ENCODE measurements at regions not wholly inside any gene's neighbourhood (a gene's known extent, or its start where the extent isn't known, plus 50 kb on each side); places are given as distances from the start of the nearest gene placed in this dataset.

- H3K9ac ChIP-seq (ENCODE audit: insufficient read depth, low read depth, low read length), result no peak overlapping the region
- ChIA-PET CTCF (ENCODE audit: low intra/inter-chr PET ratio, low total read pairs) (no interaction called here), POLR2A (no interaction called here)
- H3K4me1 ChIP-seq (ENCODE audit: insufficient read depth, low read length), result no peaks in the 10 kb centered on the region
- no peaks in the 10 kb centered on the region for H3K36me3 ChIP-seq (replicated peaks in 1 of 2; ENCODE audit: control insufficient read depth in 1 of 2, insufficient read depth in 2 of 2, low read length in 2 of 2)
- ATAC-seq (no peak), DNase-seq (ENCODE audit: low spot score) (no peak), FAIRE-seq (no peak)
- TF ChIP-seq MAFF (IDR thresholded peaks at IDR 0.05; ENCODE audit: low read depth, low read length), result 0 out of 2 replicates have a peak, but pooled peaks have one; percentile 8
- no peak for TF ChIP-seq TOPORS (CRISPR knock-in tag; IDR thresholded peaks at IDR 0.05)
- peak; percentile 53 to 58 for TF ChIP-seq MAFK (conservative IDR thresholded peaks at IDR 0.05 in 1 of 2, IDR thresholded peaks at IDR 0.05 in 1 of 2; ENCODE audit: low read length in 2 of 2)
- H3K79me2 ChIP-seq (ENCODE audit: insufficient read depth, low read length), result no peaks in the 10 kb centered on the region
- H3K4me2 ChIP-seq (ENCODE audit: low read depth, low read length), result no peak overlapping the region
- H2AFZ ChIP-seq (ENCODE audit: low read length), result no peak overlapping the region
- 77% methylated on average over 3 of the region's 3 CpGs for WGBS (ENCODE audit: low lambda C conversion rate)
- no peak overlapping the region for H3K27ac ChIP-seq (ENCODE audit: extremely low read length, insufficient read depth, low read length)
- peaks cover 0 to 26% of the 10 kb centered on the region in 2 experiments; a peak in 2 of 5 replicates for H3K27me3 ChIP-seq (ENCODE audit: control insufficient read depth in 1 of 2, insufficient read depth in 2 of 2, low read length in 2 of 2)
- in situ Hi-C loops (cut with HindIII; ENCODE audit: extremely low pct_ligation_motif_present, low pct_unique_long_range_greater_than_20kb) (no loop called here), intact Hi-C loops (cut with micrococcal nuclease; ENCODE audit: unreplicated experiment) (loop anchor here (10.0 kb wide), 1 partner anchor 361 kb away; the partner anchor contains the start of gene FAT1)
- no peak overlapping the region for H3K4me3 ChIP-seq (replicated peaks in 1 of 3; ENCODE audit: insufficient read depth in 1 of 3, low read depth in 2 of 3, low read length in 3 of 3)
- no TSS peak for BruUV-seq (replicated peaks)
- no peaks in the 10 kb centered on the region for H3K9me3 ChIP-seq (ENCODE audit: low read length)
- H4K20me1 ChIP-seq (ENCODE audit: insufficient read depth, low read length), result no peaks in the 10 kb centered on the region
These were observed 361.7 kb upstream of the FAT1 start for GRCh38 chr4:187085339-187085738.

GRCh38 chr4:187086151-187086550 lies 362.5 kb upstream of the FAT1 start:
- Histone ChIP-seq H3K9ac (ENCODE audit: insufficient read depth, low read depth, low read length) (no peak overlapping the region), H3K27ac (ENCODE audit: extremely low read length, insufficient read depth, low read length) (no peak overlapping the region), H4K20me1 (ENCODE audit: insufficient read depth, low read length) (no peaks in the 10 kb centered on the region), H3K36me3 (replicated peaks in 1 of 2; ENCODE audit: control insufficient read depth in 1 of 2, insufficient read depth in 2 of 2, low read length in 2 of 2) (no peaks in the 10 kb centered on the region), H3K4me2 (ENCODE audit: low read depth, low read length) (no peak overlapping the region), H3K4me3 (replicated peaks in 1 of 3; ENCODE audit: insufficient read depth in 1 of 3, low read depth in 2 of 3, low read length in 3 of 3) (no peak overlapping the region), H3K4me1 (ENCODE audit: insufficient read depth, low read length) (no peaks in the 10 kb centered on the region), H2AFZ (ENCODE audit: low read length) (no peak overlapping the region), H3K9me3 (ENCODE audit: low read length) (no peaks in the 10 kb centered on the region), H3K79me2 (ENCODE audit: insufficient read depth, low read length) (no peaks in the 10 kb centered on the region), H3K27me3 (ENCODE audit: control insufficient read depth in 1 of 2, insufficient read depth in 2 of 2, low read length in 2 of 2) (peaks cover 0 to 30% of the 10 kb centered on the region in 2 experiments; a peak in 2 of 5 replicates)
- in situ Hi-C loops (cut with HindIII; ENCODE audit: extremely low pct_ligation_motif_present, low pct_unique_long_range_greater_than_20kb), result no loop called here
- 1% methylated on average over 5 of the region's 5 CpGs for WGBS (ENCODE audit: low lambda C conversion rate)
- FAIRE-seq (no peak), DNase-seq (ENCODE audit: low spot score) (no peak), ATAC-seq (no peak)
- ChIA-PET POLR2A (no interaction called here), CTCF (ENCODE audit: low intra/inter-chr PET ratio, low total read pairs) (no interaction called here)
- no TSS peak for BruUV-seq (replicated peaks)
- no peak for TF ChIP-seq NFE2L1 (CRISPR knock-in tag; IDR thresholded peaks at IDR 0.05; ENCODE audit: borderline replicate concordance)
- TF ChIP-seq ZNF562 (CRISPR knock-in tag; IDR thresholded peaks at IDR 0.05; ENCODE audit: borderline replicate concordance), result no peak
- no peak for TF ChIP-seq ZIK1 (CRISPR knock-in tag; IDR thresholded peaks at IDR 0.05; ENCODE audit: borderline replicate concordance, low read depth)
- no peak for TF ChIP-seq LCORL (IDR thresholded peaks at IDR 0.05)
- no peak for TF ChIP-seq LCORL (CRISPR knock-in tag; IDR thresholded peaks at IDR 0.05)
- TF ChIP-seq ARID5B (CRISPR knock-in tag; IDR thresholded peaks at IDR 0.05), result no peak
- TF ChIP-seq ZNF430 (CRISPR knock-in tag; IDR thresholded peaks at IDR 0.05), result no peak
- intact Hi-C loops (cut with micrococcal nuclease; ENCODE audit: unreplicated experiment), result loop anchor here (10.0 kb wide), 1 partner anchor 361 kb away; the partner anchor contains the start of gene FAT1
